GM06990 (cell line): ENCODE measurements at regions not wholly inside any gene's neighbourhood (a gene's known extent, or its start where the extent isn't known, plus 50 kb on each side); places are given as distances from the start of the nearest gene placed in this dataset.

Source experiments
- DNase-seq: peaks from one replicate; pipeline ENCODE4 v3.0.0-alpha.2; 2011; ENCODE audit not compliant: insufficient read length; ENCODE audit errors: extremely low read depth
- H3K27me3 ChIP-seq: replicated peaks from 2 replicates; pipeline ENCODE4 v1.6.0; 2011; ENCODE audit warnings: low read length; ENCODE audit not compliant: control insufficient read depth, insufficient read depth
- H3K36me3 ChIP-seq: 2 replicates; pipeline ENCODE4 v1.5.1; 2011; ENCODE audit warnings: low read length; ENCODE audit not compliant: control insufficient read depth, insufficient read depth
- H3K4me3 ChIP-seq: replicated peaks from 2 replicates; pipeline ENCODE4 v1.5.1; 2011; ENCODE audit warnings: low read depth, mild to moderate bottlenecking, control low read depth, low read length
- TF ChIP-seq, protein P1 (sequence below): IDR thresholded peaks from 2 replicates; pipeline ENCODE4 v1.5.1; 2011; ENCODE audit warnings: low read length, control low read depth, mild to moderate bottlenecking, inconsistent platforms; ENCODE audit not compliant: insufficient read depth, poor library complexity, severe bottlenecking

DNA sequence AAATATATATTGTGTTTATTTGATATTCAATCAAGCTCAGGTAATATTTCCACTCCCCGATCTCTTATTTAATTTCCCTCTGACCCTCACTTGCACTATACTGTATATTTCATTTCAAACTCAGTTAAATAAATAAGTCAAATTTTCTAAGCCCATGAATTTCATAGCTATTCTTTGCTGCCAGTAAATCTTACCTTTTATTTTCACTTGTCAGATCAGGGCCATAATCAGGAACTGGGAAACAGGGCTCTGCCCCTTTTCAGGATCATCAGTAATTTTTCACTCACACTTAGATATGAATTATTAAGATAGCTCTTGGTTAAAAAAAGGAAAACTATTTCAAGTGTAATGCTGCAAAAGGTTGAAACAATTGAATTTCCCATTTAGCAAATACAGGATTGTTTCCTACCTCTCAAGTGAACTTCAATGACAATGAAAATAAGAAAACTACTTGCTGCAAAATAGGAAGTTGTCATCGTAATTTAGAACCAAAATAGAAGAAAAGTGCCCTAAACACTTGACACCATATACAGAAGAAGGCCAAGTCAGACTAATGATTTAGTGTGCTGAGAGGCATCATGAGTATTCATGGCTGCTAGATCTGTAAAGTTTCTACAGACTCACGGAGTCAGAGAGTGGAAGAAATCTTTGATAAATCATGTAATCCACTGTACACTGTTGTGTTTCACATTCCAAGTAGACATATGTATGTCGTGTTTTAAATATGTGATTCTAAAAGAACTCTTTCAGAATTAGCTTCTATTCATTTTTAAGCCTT, 316.8 kb upstream of the CNTN5 start:
- TF ChIP-seq, protein P1, sequence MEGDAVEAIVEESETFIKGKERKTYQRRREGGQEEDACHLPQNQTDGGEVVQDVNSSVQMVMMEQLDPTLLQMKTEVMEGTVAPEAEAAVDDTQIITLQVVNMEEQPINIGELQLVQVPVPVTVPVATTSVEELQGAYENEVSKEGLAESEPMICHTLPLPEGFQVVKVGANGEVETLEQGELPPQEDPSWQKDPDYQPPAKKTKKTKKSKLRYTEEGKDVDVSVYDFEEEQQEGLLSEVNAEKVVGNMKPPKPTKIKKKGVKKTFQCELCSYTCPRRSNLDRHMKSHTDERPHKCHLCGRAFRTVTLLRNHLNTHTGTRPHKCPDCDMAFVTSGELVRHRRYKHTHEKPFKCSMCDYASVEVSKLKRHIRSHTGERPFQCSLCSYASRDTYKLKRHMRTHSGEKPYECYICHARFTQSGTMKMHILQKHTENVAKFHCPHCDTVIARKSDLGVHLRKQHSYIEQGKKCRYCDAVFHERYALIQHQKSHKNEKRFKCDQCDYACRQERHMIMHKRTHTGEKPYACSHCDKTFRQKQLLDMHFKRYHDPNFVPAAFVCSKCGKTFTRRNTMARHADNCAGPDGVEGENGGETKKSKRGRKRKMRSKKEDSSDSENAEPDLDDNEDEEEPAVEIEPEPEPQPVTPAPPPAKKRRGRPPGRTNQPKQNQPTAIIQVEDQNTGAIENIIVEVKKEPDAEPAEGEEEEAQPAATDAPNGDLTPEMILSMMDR, result no peak
- no peak for DNase-seq
- H3K36me3 ChIP-seq, result no peaks in the 10 kb centered on the region

GRCh38 chr11:98710026-98710425, 310.7 kb upstream of the CNTN5 start:
- H3K36me3 ChIP-seq, result no peaks in the 10 kb centered on the region
- no peak for DNase-seq
- no peaks in the 10 kb centered on the region for H3K27me3 ChIP-seq
- TF ChIP-seq, protein P1, result no peak
- H3K4me3 ChIP-seq, result no peak overlapping the region

More for the DNA sequence above, 316.8 kb upstream of the CNTN5 start:
- Histone ChIP-seq H3K4me3 (no peak overlapping the region), H3K27me3 (no peaks in the 10 kb centered on the region)

DNA sequence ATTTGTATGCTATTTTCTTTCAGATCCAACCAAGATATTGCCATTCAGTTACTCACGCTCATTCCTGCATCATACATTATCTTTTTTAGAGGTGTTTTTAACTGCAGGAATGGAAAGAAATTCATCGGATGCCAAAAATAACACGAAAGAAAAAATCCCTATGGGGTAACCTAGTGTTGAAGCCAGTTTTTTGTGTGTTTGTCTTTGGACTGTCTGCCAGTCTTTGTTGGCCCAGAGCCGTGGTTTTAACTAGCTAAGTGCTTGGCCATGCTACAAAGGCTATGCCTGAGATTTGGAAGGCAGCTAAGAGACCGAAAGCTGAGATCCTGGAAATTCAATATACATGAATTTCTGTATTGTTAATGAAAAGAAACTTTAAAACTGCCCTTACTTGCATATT, 309.8 kb upstream of the CNTN5 start:
- H3K36me3 ChIP-seq, result no peaks in the 10 kb centered on the region
- H3K4me3 ChIP-seq, result no peak overlapping the region
- DNase-seq, result no peak
- H3K27me3 ChIP-seq, result no peaks in the 10 kb centered on the region
- TF ChIP-seq, protein P1, result no peak

DNA sequence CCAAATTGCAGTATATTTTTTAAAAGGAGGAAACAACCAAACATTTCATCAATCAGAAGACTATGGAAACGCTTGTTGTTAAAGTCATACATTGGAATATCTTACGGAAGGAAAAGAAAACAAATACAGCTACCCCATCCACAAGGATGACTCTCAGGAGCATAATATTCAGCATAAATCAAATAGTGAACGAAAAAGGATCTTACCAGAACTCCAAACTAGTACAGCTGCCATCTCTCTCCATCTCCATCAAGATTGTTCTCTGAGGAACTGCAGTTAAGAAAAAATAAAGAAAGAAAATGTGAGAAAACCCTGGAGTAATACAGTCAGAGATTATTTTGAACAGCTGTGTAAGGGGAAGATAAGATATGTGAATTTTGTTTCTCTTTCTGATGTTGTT, 299.8 kb upstream of the CNTN5 start:
- DNase-seq, result no peak
- TF ChIP-seq, protein P1, result no peak
- Histone ChIP-seq H3K4me3 (no peak overlapping the region), H3K36me3 (no peaks in the 10 kb centered on the region), H3K27me3 (no peaks in the 10 kb centered on the region)

DNA sequence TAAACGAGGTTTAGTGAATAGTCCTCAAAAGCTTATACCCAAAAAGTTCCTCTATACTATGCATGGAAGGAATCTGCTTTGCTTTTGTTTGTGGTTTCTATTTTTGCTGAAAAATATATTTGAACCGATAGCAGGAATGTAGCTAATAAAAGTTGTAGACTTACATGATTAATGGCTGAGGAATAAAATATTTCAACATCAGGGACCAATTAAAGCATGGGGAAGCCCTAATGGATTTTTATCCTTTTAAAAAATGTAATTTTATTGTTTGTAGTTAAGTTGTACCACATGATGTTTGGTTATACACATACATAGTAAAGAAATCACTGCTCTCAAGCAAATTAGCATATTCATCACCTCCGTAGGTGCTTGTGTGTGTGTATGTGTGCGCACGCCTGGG, 295.3 kb upstream of the CNTN5 start:
- no peak for DNase-seq
- TF ChIP-seq, protein P1, result no peak
- Histone ChIP-seq H3K36me3 (no peaks in the 10 kb centered on the region), H3K4me3 (no peak overlapping the region), H3K27me3 (no peaks in the 10 kb centered on the region)
